Mononuclear cell (primary cell): ENCODE measurements at regions not wholly inside any gene's neighbourhood (a gene's known extent, or its start where the extent isn't known, plus 50 kb on each side); places are given as distances from the start of the nearest gene placed in this dataset.

Experiments
- H3K27me3 ChIP-seq: 2 replicates; pipeline ENCODE4 v1.6.0; 2011; ENCODE audit warnings: low read length, control low read depth; ENCODE audit not compliant: insufficient read depth
- H3K4me1 ChIP-seq: 2 replicates; pipeline ENCODE4 v1.5.1; 2011; ENCODE audit warnings: mild to moderate bottlenecking, low read length, control low read depth; ENCODE audit not compliant: insufficient read depth
- H3K4me3 ChIP-seq: 2 replicates; pipeline ENCODE4 v1.5.1; 2011; ENCODE audit warnings: mild to moderate bottlenecking, low read length, moderate library complexity
- H3K9me3 ChIP-seq: 2 replicates; pipeline ENCODE4 v1.5.1; 2011; ENCODE audit warnings: low read depth, mild to moderate bottlenecking, control low read depth, low read length

DNA sequence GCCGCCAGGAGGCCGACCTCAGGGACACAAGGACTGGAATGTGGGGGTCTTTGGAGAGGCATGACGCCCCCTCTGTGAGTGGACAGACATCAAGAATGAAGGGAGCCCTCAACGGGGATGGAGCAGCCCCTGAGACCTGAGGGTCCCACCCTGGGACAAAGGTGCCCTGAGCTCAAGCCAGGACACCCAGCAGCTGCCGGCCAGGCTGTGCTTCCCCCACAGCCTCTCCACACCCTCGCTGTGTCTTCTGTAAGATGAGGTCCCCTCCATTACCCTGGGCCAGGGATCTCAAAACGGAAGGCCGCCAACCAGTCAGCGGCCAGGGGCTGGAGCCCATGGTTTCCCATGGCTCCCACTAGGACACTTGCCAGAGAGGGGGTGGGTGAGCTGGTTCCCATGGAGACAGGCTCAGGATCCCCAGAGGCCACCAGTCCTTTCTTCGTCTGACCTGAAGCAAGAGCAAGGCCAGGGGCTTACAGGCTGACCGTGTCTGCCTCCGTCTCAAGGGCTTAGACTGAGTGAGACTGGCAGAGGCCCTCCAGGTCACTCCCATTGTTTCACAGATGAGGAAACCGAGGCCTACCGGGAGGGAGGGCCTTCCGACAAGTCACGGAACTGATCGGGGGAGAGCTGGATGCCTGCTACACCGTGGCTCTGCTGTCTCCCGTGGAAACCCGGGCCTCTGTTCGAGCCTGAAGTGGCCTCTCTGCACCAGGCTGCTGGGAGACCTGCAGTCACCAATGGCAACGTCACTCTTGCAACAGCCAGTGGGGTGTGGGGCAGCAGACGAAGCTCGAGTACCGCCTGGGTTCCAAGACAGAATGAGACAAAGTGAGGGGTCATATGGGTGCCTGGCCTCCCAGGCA, 91.7 kb upstream of the DIO3 start:
- no peaks in the 10 kb centered on the region for H3K4me1 ChIP-seq

GRCh38 chr14:101470266-101470665, 91.0 kb upstream of the DIO3 start:
- Histone ChIP-seq H3K27me3 (no peaks in the 10 kb centered on the region), H3K9me3 (no peaks in the 10 kb centered on the region), H3K4me3 (no peak overlapping the region)

More for the DNA sequence above, 91.7 kb upstream of the DIO3 start:
- no peaks in the 10 kb centered on the region for H3K27me3 ChIP-seq
- no peaks in the 10 kb centered on the region for H3K9me3 ChIP-seq
- H3K4me3 ChIP-seq = no peak overlapping the region

DNA sequence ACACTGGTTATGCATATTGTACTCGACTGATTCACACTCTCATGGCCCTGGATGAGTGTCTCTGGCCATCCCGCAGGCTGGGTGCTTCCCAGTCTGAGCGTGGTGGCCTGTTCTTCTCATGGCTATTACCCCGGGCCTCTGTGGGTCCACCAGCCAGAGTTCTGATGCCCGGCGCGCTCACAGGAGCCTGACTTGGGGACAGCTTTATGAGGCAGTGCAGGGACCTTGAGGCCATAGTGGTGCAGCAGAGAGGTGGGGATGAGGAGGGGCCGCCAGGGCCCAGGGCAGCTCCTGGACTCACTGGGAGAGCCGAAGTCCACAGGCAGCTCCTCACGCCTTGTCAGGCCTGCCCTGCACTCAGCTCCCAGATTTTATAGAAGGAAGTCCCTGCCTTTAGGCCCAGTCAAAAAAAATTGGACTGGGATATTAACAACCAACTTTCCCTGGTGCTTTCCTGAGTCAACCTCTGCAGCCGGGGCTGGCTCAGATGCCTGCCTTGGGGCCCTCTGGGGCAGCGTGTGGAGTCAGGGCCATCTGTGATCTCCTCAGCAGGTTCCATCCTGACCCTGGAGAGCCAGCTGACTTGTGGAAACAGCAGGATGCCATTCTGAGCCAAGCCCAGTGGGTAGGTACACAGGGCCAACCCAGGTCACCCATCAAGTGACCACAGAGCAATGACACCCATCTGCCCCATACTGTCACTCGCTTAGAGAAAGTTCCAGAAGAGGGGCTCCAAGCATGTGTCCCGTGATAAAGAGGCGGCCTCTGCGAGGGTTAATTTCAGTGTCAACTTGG, 89.4 kb upstream of the DIO3 start:
- no peaks in the 10 kb centered on the region for H3K27me3 ChIP-seq
- no peak overlapping the region for H3K4me3 ChIP-seq
- no peaks in the 10 kb centered on the region for H3K4me1 ChIP-seq
- no peaks in the 10 kb centered on the region for H3K9me3 ChIP-seq

More at GRCh38 chr14:101470266-101470665, 91.0 kb upstream of the DIO3 start:
- no peaks in the 10 kb centered on the region for H3K4me1 ChIP-seq

GRCh38 chr14:101472518-101472849, 88.8 kb upstream of the DIO3 start:
- Histone ChIP-seq H3K9me3 (no peaks in the 10 kb centered on the region), H3K27me3 (no peaks in the 10 kb centered on the region), H3K4me3 (no peak overlapping the region), H3K4me1 (no peaks in the 10 kb centered on the region)

DNA sequence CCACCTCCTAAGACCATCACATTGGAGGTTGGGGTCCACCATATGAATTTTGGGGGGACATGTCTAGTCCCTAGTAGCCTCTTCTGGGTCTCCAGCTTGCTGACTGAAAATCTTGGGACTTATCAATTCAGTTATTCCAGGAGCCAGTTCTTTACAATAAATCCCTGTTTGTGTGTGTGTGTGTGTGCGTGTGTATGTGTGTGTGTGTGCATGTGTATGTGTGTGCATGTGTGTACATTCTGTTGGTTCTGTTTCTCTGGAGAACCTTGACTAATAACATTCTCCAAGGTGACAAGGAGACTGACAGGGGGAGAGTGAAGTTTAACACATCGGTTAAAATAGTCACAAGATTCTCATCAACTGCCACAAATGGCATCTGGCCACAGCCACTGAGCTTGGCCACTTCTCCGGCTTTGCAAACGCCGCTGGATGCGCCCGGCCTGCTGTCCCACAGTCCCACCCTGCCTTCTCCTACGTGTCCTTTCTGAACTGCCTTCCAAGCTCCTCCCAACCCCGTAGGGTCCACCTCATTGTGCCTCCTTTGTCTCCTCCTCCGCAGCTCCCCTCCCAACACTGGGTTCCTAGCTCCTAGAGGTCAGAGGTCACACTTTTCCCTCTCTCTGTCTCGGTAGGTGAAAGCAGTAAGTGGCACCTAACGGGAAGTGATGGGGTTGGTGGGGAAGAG, 88.1 kb upstream of the DIO3 start:
- no peaks in the 10 kb centered on the region for H3K4me1 ChIP-seq
- H3K4me3 ChIP-seq = no peak overlapping the region
- no peaks in the 10 kb centered on the region for H3K9me3 ChIP-seq
- no peaks in the 10 kb centered on the region for H3K27me3 ChIP-seq

DNA sequence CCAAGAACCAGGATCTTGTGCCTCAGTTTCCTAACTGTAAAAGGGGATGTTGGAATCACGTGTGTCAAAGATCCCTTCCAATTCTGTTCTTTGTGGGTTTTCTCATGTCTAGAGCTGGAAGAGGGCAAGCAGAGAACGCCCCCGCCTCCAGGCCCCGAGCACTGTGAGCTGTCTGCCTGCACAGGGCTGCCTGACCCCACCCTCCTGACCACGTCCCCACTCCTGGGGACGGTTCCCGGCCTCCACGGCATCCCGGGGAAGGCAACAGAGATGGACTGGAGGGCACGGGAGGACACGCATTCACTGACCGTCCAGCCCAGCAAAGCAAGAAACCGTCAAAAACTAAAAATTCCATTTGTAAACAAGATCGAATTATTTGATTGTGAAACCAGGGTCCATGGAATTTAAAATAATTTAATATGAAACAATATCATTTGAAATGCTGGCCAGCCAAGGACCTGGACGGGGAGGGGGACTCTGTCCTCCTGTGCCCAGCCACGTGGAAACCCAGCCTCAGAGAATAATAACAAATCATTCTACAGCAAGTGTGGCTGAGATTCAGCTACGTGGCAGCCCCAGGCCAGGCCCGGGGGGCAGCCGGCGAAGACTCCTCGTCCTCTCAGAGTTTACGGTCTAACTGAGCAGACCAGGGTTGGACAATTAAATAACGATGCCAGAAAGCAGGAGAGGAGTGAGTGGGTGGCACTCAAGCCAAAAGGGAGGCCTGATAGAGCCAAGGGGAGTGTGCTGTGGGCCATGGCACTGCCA, 87.3 kb upstream of the DIO3 start:
- Histone ChIP-seq H3K27me3 (no peaks in the 10 kb centered on the region), H3K9me3 (no peaks in the 10 kb centered on the region), H3K4me3 (no peak overlapping the region)

DNA sequence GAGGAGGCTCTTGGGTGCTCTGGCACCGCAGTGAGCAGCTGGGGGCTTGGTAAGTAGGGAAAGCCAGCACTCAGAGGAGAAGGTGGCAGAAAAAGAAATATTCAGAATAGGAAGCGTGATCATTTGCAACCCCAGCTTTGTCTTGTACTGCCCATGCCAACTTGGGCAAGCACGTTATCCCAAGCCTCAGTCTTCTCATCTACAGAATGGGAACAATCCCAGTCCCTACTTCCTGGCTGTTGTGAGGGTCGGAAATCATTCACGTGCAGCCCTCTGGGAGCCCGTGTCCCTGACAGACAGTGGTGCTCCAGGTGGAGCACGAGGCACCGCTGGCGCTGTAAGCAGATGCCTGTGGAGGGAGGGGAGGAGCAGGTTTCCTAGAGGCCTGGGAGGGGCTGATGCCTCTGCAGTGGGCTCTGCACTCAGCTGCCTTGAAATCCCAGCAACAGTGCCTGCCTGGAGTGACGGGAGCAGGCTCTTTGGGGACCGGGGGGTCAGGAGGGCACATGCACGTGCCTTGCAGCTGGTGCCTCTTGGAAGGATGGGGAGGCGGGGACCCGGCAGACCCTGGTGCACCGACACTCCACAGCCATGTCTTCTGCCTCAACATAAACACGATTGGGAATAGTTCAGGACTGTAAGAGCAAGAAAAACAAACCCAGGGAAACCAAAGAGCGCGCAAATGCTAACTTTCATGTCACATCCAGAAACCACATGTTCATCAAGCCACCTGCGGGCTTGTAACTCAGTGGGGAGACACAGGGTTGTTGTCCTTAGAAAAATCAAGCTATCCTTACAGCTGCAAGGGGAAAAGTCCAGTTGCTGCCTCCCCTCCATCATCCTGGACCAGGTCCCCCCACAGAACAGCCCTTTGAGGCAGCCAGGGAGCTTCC, 86.5 kb upstream of the DIO3 start:
- H3K9me3 ChIP-seq = no peaks in the 10 kb centered on the region
- no peaks in the 10 kb centered on the region for H3K4me1 ChIP-seq
- no peaks in the 10 kb centered on the region for H3K27me3 ChIP-seq
- H3K4me3 ChIP-seq = no peak overlapping the region

More for the DNA sequence above, 87.3 kb upstream of the DIO3 start:
- no peaks in the 10 kb centered on the region for H3K4me1 ChIP-seq

GRCh38 chr14:101475456-101476257, 85.6 kb upstream of the DIO3 start:
- Histone ChIP-seq H3K9me3 (no peaks in the 10 kb centered on the region), H3K4me1 (no peaks in the 10 kb centered on the region), H3K27me3 (no peaks in the 10 kb centered on the region), H3K4me3 (no peak overlapping the region)

DNA sequence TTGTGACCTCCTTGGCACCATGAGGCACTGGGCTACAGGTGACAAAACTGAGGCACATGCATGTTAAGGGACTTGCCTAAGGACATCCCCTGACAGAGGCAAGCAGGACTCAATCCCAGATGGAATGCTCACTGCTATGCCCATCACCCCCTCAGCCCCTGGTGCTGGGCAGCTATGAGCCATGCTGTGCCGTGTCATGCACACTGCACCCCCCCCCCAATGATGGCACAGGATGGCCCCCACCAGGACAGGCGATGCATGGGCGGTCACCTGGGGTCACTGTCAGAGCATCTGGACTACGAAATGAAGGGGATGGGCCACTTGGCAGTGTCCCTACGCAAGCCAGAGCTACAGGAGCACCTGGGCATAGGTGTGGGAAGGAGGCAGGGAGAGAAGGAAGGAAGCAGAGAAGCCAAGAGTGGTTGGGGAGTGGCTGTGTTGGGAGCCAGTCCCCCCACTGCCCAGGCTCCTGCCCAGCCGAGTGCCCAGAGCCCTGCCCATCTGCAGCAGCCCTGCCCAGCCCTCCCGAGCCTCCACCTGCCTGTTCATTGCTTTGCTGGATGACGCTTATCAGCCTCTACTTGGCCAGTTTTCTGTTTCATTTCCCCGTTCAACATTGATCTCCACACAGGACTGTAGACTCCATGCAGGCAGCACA, 84.9 kb upstream of the DIO3 start:
- H3K9me3 ChIP-seq = no peaks in the 10 kb centered on the region
- no peaks in the 10 kb centered on the region for H3K27me3 ChIP-seq
- no peaks in the 10 kb centered on the region for H3K4me1 ChIP-seq
- no peak overlapping the region for H3K4me3 ChIP-seq

- Histone ChIP-seq H3K27me3 (no peaks in the 10 kb centered on the region), H3K9me3 (no peaks in the 10 kb centered on the region), H3K4me1 (no peaks in the 10 kb centered on the region), H3K4me3 (no peak overlapping the region)
These were observed 84.3 kb upstream of the DIO3 start for GRCh38 chr14:101476916-101477553.

- Histone ChIP-seq H3K27me3 (no peaks in the 10 kb centered on the region), H3K9me3 (no peaks in the 10 kb centered on the region)
These were observed 83.6 kb upstream of the DIO3 start for GRCh38 chr14:101477648-101478047.

GRCh38 chr14:101478096-101478495, 83.2 kb upstream of the DIO3 start:
- Histone ChIP-seq H3K27me3 (no peaks in the 10 kb centered on the region), H3K4me3 (no peak overlapping the region), H3K9me3 (no peaks in the 10 kb centered on the region), H3K4me1 (no peaks in the 10 kb centered on the region)

More at GRCh38 chr14:101477648-101478047, 83.6 kb upstream of the DIO3 start:
- Histone ChIP-seq H3K4me1 (no peaks in the 10 kb centered on the region), H3K4me3 (no peak overlapping the region)
